DOHH2 (cell line): ENCODE measurements at regions not wholly inside any gene's neighbourhood (a gene's known extent, or its start where the extent isn't known, plus 50 kb on each side); places are given as distances from the start of the nearest gene placed in this dataset.
"Not testable (repeated sequence)": the region's sequence is repeated elsewhere in the genome, so short reads cannot be mapped to it uniquely, and the experiment has no call there.

Experiments
- H3F3A ChIP-seq: fragments of 200-600 bp; sonication (generic), shearing (Covaris generic); 2 replicates; pipeline ENCODE4 v1.6.0; 2016; ENCODE audit warnings: antibody characterized with exemption, mild to moderate bottlenecking; ENCODE audit not compliant: control insufficient read depth, insufficient read depth
- H3K27ac ChIP-seq: fragments of 200-600 bp; sonication (generic); 2 replicates; pipeline ENCODE4 v1.5.1; 2014; ENCODE audit warnings: low read depth, mild to moderate bottlenecking, low read length, moderate library complexity
- H3K27me3 ChIP-seq: fragments of 200-600 bp; sonication (generic); 2 replicates; pipeline ENCODE4 v1.6.1; 2014; ENCODE audit warnings: mild to moderate bottlenecking, low read length, mixed read lengths; ENCODE audit not compliant: control insufficient read depth
- H3K36me3 ChIP-seq: fragments of 200-600 bp; sonication (generic); 2 replicates; pipeline ENCODE4 v1.6.1; 2014; ENCODE audit warnings: mild to moderate bottlenecking, low read length, moderate library complexity, mixed read lengths; ENCODE audit not compliant: control insufficient read depth
- H3K4me1 ChIP-seq: fragments of 200-600 bp; sonication (generic); 2 replicates; pipeline ENCODE4 v1.6.1; 2014; ENCODE audit warnings: mild to moderate bottlenecking, low read length, mixed read lengths; ENCODE audit not compliant: control insufficient read depth
- H3K4me2 ChIP-seq: fragments of 200-600 bp; sonication (generic); 2 replicates; pipeline ENCODE4 v1.6.0; 2014; ENCODE audit warnings: mild to moderate bottlenecking, low read length, moderate library complexity
- H3K4me3 ChIP-seq: fragments of 200-600 bp; sonication (generic); 2 replicates; pipeline ENCODE4 v1.5.1; 2014; ENCODE audit warnings: mild to moderate bottlenecking, low read length, mixed read lengths
- H3K79me2 ChIP-seq: fragments of 200-600 bp; sonication (generic); 2 replicates; pipeline ENCODE4 v1.6.1; 2014; ENCODE audit warnings: mild to moderate bottlenecking, low read length, mixed read lengths; ENCODE audit not compliant: control insufficient read depth
- H3K9me2 ChIP-seq: fragments of 200-600 bp; sonication (generic); replicated peaks from 2 replicates; pipeline ENCODE4 v1.6.1; 2014; ENCODE audit warnings: mild to moderate bottlenecking, low read length, mixed read lengths; ENCODE audit not compliant: control insufficient read depth
- H3K9me3 ChIP-seq: fragments of 200-600 bp; sonication (generic); 2 replicates; pipeline ENCODE4 v1.6.1; 2014; ENCODE audit warnings: antibody characterized with exemption, low read length, mixed read lengths; ENCODE audit not compliant: control insufficient read depth, insufficient read depth
- H4K20me1 ChIP-seq: fragments of 200-600 bp; sonication (generic); 2 replicates; pipeline ENCODE4 v1.6.0; 2014; ENCODE audit warnings: low read depth, mild to moderate bottlenecking, antibody characterized with exemption, low read length, moderate library complexity; ENCODE audit not compliant: control insufficient read depth, insufficient read depth
- EZH2phosphoT487 ChIP-seq: fragments of 200-600 bp; sonication (generic); IDR thresholded peaks from 2 replicates; pipeline ENCODE4 v1.6.1; 2017; ENCODE audit warnings: borderline replicate concordance, mild to moderate bottlenecking, antibody characterized with exemption, low read length, moderate library complexity, mixed read lengths
- TF ChIP-seq, protein P1 (sequence below): fragments of 200-600 bp; sonication (generic); IDR thresholded peaks from one replicate; pipeline ENCODE4 v1.5.1; 2014; ENCODE audit warnings: antibody characterized with exemption, mild to moderate bottlenecking, low read depth, low read length; ENCODE audit not compliant: poor library complexity, severe bottlenecking

DNA sequence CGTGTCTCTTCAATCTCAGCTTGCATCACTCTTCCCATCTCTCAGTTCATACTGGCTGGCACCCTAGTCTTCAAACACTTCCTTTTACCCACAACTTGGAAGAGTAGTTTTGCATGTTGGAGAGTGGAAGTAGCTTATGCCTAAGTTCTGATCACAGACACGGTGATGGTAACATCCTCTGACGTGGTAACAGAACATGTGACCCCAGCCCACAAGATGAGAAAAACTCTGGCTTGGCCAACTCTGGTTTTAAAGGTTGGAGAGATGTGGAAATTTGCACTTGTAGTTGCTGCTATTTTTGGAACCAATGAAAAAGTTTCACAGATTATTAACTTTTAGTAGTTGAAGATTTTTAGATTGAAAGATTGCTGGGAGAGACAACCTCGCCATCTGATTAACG lies 155.4 kb upstream of the SLC35G4 start:
- no peak overlapping the region for H3K4me3 ChIP-seq
- H3K4me1 ChIP-seq = no peaks in the 10 kb centered on the region
- H3K9me2 ChIP-seq = no peaks in the 10 kb centered on the region
- H3F3A ChIP-seq = no peaks in the 10 kb centered on the region
- no peaks in the 10 kb centered on the region for H3K27me3 ChIP-seq
- TF ChIP-seq, protein P1, sequence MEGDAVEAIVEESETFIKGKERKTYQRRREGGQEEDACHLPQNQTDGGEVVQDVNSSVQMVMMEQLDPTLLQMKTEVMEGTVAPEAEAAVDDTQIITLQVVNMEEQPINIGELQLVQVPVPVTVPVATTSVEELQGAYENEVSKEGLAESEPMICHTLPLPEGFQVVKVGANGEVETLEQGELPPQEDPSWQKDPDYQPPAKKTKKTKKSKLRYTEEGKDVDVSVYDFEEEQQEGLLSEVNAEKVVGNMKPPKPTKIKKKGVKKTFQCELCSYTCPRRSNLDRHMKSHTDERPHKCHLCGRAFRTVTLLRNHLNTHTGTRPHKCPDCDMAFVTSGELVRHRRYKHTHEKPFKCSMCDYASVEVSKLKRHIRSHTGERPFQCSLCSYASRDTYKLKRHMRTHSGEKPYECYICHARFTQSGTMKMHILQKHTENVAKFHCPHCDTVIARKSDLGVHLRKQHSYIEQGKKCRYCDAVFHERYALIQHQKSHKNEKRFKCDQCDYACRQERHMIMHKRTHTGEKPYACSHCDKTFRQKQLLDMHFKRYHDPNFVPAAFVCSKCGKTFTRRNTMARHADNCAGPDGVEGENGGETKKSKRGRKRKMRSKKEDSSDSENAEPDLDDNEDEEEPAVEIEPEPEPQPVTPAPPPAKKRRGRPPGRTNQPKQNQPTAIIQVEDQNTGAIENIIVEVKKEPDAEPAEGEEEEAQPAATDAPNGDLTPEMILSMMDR = no peak
- no peak overlapping the region for H3K4me2 ChIP-seq
- no peaks in the 10 kb centered on the region for H3K79me2 ChIP-seq
- no peaks in the 10 kb centered on the region for H3K9me3 ChIP-seq
- no peaks in the 10 kb centered on the region for H3K36me3 ChIP-seq
- H4K20me1 ChIP-seq = no peaks in the 10 kb centered on the region
- no peak overlapping the region for H3K27ac ChIP-seq

GRCh38 chr18:11444169-11444568 lies 165.2 kb upstream of the SLC35G4 start:
- not testable (repeated sequence) for H3K27me3 ChIP-seq, H3K9me3 ChIP-seq, H3K79me2 ChIP-seq, H3K4me3 ChIP-seq, H3K36me3 ChIP-seq, H4K20me1 ChIP-seq, H3K4me1 ChIP-seq, H3F3A ChIP-seq, H3K4me2 ChIP-seq, H3K27ac ChIP-seq, H3K9me2 ChIP-seq

- no peaks in the 10 kb centered on the region for H3K4me1 ChIP-seq
- no peaks in the 10 kb centered on the region for H4K20me1 ChIP-seq
- H3K4me2 ChIP-seq = no peak overlapping the region
- no peaks in the 10 kb centered on the region for H3K9me2 ChIP-seq
- H3K36me3 ChIP-seq = no peaks in the 10 kb centered on the region
- H3K9me3 ChIP-seq = no peaks in the 10 kb centered on the region
- no peaks in the 10 kb centered on the region for H3F3A ChIP-seq
- H3K27ac ChIP-seq = no peak overlapping the region
- H3K27me3 ChIP-seq = no peaks in the 10 kb centered on the region
- H3K79me2 ChIP-seq = no peaks in the 10 kb centered on the region
- H3K4me3 ChIP-seq = no peak overlapping the region
- TF ChIP-seq EZH2phosphoT487 = no peak
- TF ChIP-seq, protein P1 = no peak
Measured at GRCh38 chr18:11437046-11437445, 172.3 kb upstream of the SLC35G4 start.

DNA sequence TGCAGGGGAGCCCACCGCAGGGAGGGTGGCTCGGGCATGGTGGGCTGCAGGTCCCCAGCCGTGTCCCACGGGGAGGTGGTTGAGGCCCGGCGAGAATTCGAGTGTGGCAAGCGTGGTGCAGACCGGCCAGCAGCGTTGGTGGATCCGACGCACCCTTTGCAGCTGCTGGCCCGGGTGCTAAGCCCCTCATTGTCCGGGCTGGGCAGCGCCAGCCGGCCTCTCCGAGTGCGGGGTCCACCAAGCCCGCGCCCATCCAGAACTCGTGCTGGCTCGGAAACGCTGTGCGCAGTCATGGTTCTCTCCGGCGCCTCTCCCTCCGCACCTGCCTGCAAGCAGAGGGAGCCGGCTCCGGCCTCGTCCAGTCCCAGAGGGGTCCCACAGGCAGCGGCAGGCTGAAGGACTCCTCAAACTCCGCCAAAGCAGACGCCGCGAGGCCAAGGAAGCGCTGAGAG lies 177.0 kb upstream of the SLC35G4 start:
- Histone ChIP-seq H3K27me3 (no peaks in the 10 kb centered on the region), H4K20me1 (no peaks in the 10 kb centered on the region), H3K4me3 (no peak overlapping the region), H3K4me2 (no peak overlapping the region), H3F3A (no peaks in the 10 kb centered on the region), H3K4me1 (no peaks in the 10 kb centered on the region), H3K79me2 (no peaks in the 10 kb centered on the region), H3K9me3 (no peaks in the 10 kb centered on the region), H3K36me3 (no peaks in the 10 kb centered on the region), H3K9me2 (no peaks in the 10 kb centered on the region), H3K27ac (no peak overlapping the region)
- TF ChIP-seq, protein P1 = no peak
- no peak for TF ChIP-seq EZH2phosphoT487
